NCI-H2107 treated with DMSO at 0.1 percent for 48 hours (cell line): ENCODE measurements at regions not wholly inside any gene's neighbourhood (a gene's known extent, or its start where the extent isn't known, plus 50 kb on each side); places are given as distances from the start of the nearest gene placed in this dataset.
"Not testable (repeated sequence)": the region's sequence is repeated elsewhere in the genome, so short reads cannot be mapped to it uniquely, and the experiment has no call there.

Source experiments
- DNase-seq: peaks from one replicate; lab custom pipeline; 2025; ENCODE audit not compliant: unreplicated experiment; lab: John Stamatoyannopoulos, UW

GRCh38 chr4:107392951-107393350 is 327.1 kb downstream of the PAPSS1 start:
- DNase-seq: no peak

- DNase-seq: no peak
Measured at GRCh38 chr4:107392380-107392779, 327.7 kb downstream of the PAPSS1 start.

GRCh38 chr4:107391630-107392028 is 328.4 kb downstream of the PAPSS1 start:
- DNase-seq: no peak

GRCh38 chr4:107391009-107391629 is 328.9 kb downstream of the PAPSS1 start:
- DNase-seq: no peak

- no peak for DNase-seq
Measured at GRCh38 chr4:107389965-107390364, 330.1 kb downstream of the PAPSS1 start.

GRCh38 chr4:107388736-107389274 is 331.2 kb downstream of the PAPSS1 start:
- DNase-seq: no peak

- peak; percentile 1 for DNase-seq
Measured at GRCh38 chr4:107380836-107381438, 339.1 kb downstream of the PAPSS1 start.

- no peak for DNase-seq
Measured at GRCh38 chr4:107380190-107380589, 339.8 kb downstream of the PAPSS1 start.

GRCh38 chr4:107379054-107379869 is 340.8 kb downstream of the PAPSS1 start:
- DNase-seq: no peak

GRCh38 chr4:107376293-107376692 is 340.2 kb upstream of the DKK2 start:
- DNase-seq: no peak

GRCh38 chr4:107366900-107367299 is 330.8 kb upstream of the DKK2 start:
- no peak for DNase-seq

GRCh38 chr4:107366016-107366735 is 330.1 kb upstream of the DKK2 start:
- no peak for DNase-seq

- DNase-seq: no peak
Measured at GRCh38 chr4:107363125-107363524, 327.0 kb upstream of the DKK2 start.

- DNase-seq: no peak
Measured at GRCh38 chr4:107359208-107359607, 323.1 kb upstream of the DKK2 start.

- DNase-seq: not testable (repeated sequence)
Measured at GRCh38 chr4:107354304-107354703, 318.2 kb upstream of the DKK2 start.

GRCh38 chr4:107351196-107351595 is 315.1 kb upstream of the DKK2 start:
- no peak for DNase-seq

GRCh38 chr4:107349732-107350131 is 313.6 kb upstream of the DKK2 start:
- DNase-seq: no peak

GRCh38 chr4:107349266-107349665 is 313.2 kb upstream of the DKK2 start:
- DNase-seq: no peak

- no peak for DNase-seq
Measured at GRCh38 chr4:107348188-107349050, 312.3 kb upstream of the DKK2 start.

- no peak for DNase-seq
Measured at GRCh38 chr4:107333518-107333917, 297.4 kb upstream of the DKK2 start.
